Lower lobe of right lung (tissue), 2 donors: ENCODE measurements at regions not wholly inside any gene's neighbourhood (a gene's known extent, or its start where the extent isn't known, plus 50 kb on each side); places are given as distances from the start of the nearest gene placed in this dataset.

Source experiments
- ATAC-seq, 2 donors: fragments of 200-7000 bp; cut with Tn5 transposase; one replicate each; pipeline ENCODE4 v1.9.1; 2020 to 2022; ENCODE audit warnings: mild to moderate bottlenecking in 2 of 2, moderate library complexity in 2 of 2
- DNase-seq: peaks from one replicate; pipeline ENCODE4 v3.0.0-alpha.2; 2020
- H3K27ac ChIP-seq: fragments of 200-600 bp; one replicate; pipeline ENCODE4 v1.8.0; 2022
- H3K27me3 ChIP-seq: fragments of 200-600 bp; one replicate; pipeline ENCODE4 v1.8.0; 2022; ENCODE audit warnings: low read depth
- H3K36me3 ChIP-seq: fragments of 200-600 bp; one replicate; pipeline ENCODE4 v1.8.0; 2022; ENCODE audit warnings: mild to moderate bottlenecking
- H3K4me1 ChIP-seq: fragments of 200-600 bp; one replicate; pipeline ENCODE4 v1.8.0; 2022
- H3K4me3 ChIP-seq: fragments of 200-600 bp; one replicate; pipeline ENCODE4 v1.8.0; 2022; ENCODE audit warnings: mild to moderate bottlenecking
- H3K9me3 ChIP-seq: fragments of 200-600 bp; one replicate; pipeline ENCODE4 v1.8.0; 2022
- CTCF ChIP-seq: fragments of 200-600 bp; IDR thresholded peaks from one replicate; pipeline ENCODE4 v1.8.0; 2022; ENCODE audit warnings: antibody characterized with exemption, mild to moderate bottlenecking
- intact Hi-C: fragments of 100-400 bp; cut with DNase I; formaldehyde crosslinking; loops from one replicate; pipeline ENCODE4 v1.11.0; 2022
- donor health status: DM: no; HTN: yes; CAD: no; lungs with severe emphysema.

DNA sequence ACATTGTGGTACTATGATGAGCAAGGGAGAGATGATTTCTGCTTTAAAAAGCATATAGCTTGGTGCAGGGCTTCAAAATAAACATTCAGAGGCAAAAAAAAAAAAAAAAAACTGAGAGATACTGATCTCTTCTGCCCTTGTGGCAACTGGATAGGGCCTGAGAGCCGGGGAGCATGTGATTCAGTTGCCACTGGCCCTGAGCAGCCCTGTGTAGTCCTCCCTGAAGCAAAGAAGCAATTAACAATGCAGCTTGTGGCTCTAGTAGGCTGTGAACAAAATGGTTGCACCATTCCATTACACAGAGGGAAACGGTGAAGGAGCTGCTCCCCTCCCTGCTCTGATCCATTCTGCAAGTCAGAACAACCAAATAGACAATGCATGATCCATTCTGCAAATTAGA is 347.5 kb upstream of the DAB2 start:
- intact Hi-C loops = no loop called here
- Histone ChIP-seq H3K27me3 (no peaks in the 10 kb centered on the region), H3K27ac (no peak overlapping the region), H3K36me3 (no peaks in the 10 kb centered on the region), H3K4me1 (no peaks in the 10 kb centered on the region), H3K4me3 (no peak overlapping the region), H3K9me3 (no peaks in the 10 kb centered on the region)
- TF ChIP-seq CTCF = no peak
- ATAC-seq = no peak
- no peak for DNase-seq

- H3K9me3 ChIP-seq = no peaks in the 10 kb centered on the region
- no peaks in the 10 kb centered on the region for H3K4me1 ChIP-seq
- H3K4me3 ChIP-seq = no peak overlapping the region
- no peak for DNase-seq
- no peak for ATAC-seq
- intact Hi-C loops = no loop called here
- no peaks in the 10 kb centered on the region for H3K27me3 ChIP-seq
- no peak for TF ChIP-seq CTCF
- no peaks in the 10 kb centered on the region for H3K36me3 ChIP-seq
- H3K27ac ChIP-seq = no peak overlapping the region
Observed at GRCh38 chr5:39767916-39768315, 343.1 kb upstream of the DAB2 start.

DNA sequence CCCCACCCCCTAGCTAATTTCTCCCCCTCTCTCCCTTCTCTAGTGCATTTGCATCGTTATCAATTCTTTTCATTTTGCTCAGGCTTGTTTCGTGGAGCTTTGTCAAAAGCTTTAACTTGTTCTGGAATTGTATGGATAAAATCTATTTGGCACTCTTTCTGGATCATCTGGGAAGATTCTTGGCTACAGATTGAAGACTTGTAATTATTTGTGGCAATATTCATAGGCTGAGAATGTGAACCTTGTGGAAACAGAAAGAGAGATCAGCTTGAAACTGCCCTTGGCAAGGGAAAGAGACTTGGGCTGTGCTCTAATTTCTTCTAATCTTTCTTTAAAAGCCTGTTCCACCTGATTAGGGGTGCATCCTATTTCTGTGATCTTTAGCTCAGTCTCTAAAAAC is 340.6 kb upstream of the DAB2 start:
- no peaks in the 10 kb centered on the region for H3K27me3 ChIP-seq
- intact Hi-C loops = no loop called here
- ATAC-seq (no peak), DNase-seq (no peak)
- no peaks in the 10 kb centered on the region for H3K4me1 ChIP-seq
- H3K4me3 ChIP-seq = no peak overlapping the region
- no peak for TF ChIP-seq CTCF
- H3K9me3 ChIP-seq = no peaks in the 10 kb centered on the region
- H3K36me3 ChIP-seq = no peaks in the 10 kb centered on the region
- H3K27ac ChIP-seq = no peak overlapping the region

GRCh38 chr5:39762761-39763160 is 338.0 kb upstream of the DAB2 start:
- no peak overlapping the region for H3K27ac ChIP-seq
- H3K4me3 ChIP-seq = no peak overlapping the region
- ATAC-seq (no peak), DNase-seq (no peak)
- no peaks in the 10 kb centered on the region for H3K9me3 ChIP-seq
- intact Hi-C loops = no loop called here
- no peaks in the 10 kb centered on the region for H3K27me3 ChIP-seq
- TF ChIP-seq CTCF = no peak
- H3K36me3 ChIP-seq = no peaks in the 10 kb centered on the region
- H3K4me1 ChIP-seq = no peaks in the 10 kb centered on the region

DNA sequence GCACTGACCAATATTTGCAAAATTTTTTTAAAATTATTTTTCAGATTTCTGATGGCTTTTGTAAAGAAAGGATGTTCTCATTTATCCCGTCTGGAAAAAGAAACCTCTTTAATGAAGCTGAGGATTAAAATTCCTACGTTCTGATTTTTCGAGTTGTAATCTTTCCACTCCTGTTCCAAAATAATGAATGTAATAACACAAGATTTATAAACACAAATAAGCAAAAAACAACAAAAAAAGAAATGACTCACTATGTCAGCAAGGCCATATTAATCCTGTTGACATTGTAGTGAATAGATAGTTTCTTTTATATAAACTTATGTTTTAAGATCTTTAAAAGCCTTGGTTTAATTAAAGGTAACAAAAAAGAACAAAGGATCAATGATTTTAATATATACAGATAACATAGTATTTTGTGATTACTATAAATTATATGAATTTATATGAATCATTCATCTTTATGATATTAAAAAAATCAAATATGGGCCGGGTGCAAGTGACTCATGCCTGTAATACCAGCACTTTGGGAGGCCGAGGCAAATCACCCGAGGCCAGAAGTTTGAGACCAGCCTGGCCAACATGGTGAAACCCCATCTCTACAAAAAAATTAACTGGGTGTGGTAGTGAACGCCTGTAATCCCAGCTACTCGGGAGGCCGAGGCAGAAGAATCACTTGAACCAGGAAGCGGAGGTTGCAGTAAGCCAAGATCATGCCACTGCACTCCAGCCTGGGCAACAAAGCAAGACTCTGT is 336.6 kb upstream of the DAB2 start:
- ATAC-seq (no peak), DNase-seq (no peak)
- H3K36me3 ChIP-seq = no peaks in the 10 kb centered on the region
- no peak overlapping the region for H3K4me3 ChIP-seq
- no peaks in the 10 kb centered on the region for H3K9me3 ChIP-seq
- intact Hi-C loops = no loop called here
- H3K27me3 ChIP-seq = no peaks in the 10 kb centered on the region
- H3K27ac ChIP-seq = peak overlapping the region; percentile 42
- TF ChIP-seq CTCF = no peak
- H3K4me1 ChIP-seq = no peaks in the 10 kb centered on the region
